Fibroblast of the aortic adventitia (primary cell): ENCODE measurements at regions not wholly inside any gene's neighbourhood (a gene's known extent, or its start where the extent isn't known, plus 50 kb on each side); places are given as distances from the start of the nearest gene placed in this dataset.
"Not testable (repeated sequence)": the region's sequence is repeated elsewhere in the genome, so short reads cannot be mapped to it uniquely, and the experiment has no call there.

Experiments
- DNase-seq: peaks from one replicate; pipeline ENCODE4 v3.0.0-alpha.2; 2010; ENCODE audit warnings: low read depth
- H3K4me3 ChIP-seq: 2 replicates; pipeline ENCODE4 v1.5.1; 2011; ENCODE audit warnings: low read depth, mild to moderate bottlenecking, control low read depth, low read length, moderate library complexity
- TF ChIP-seq, protein P1 (sequence below): IDR thresholded peaks from 2 replicates; pipeline ENCODE4 v1.5.1; 2011; ENCODE audit warnings: mild to moderate bottlenecking, low read length, control low read depth, inconsistent platforms; ENCODE audit not compliant: insufficient read depth

GRCh38 chr2:149702571-149702970 lies 115.0 kb upstream of the MMADHC start:
- H3K4me3 ChIP-seq = no peak overlapping the region
- no peak for DNase-seq
- TF ChIP-seq, protein P1, sequence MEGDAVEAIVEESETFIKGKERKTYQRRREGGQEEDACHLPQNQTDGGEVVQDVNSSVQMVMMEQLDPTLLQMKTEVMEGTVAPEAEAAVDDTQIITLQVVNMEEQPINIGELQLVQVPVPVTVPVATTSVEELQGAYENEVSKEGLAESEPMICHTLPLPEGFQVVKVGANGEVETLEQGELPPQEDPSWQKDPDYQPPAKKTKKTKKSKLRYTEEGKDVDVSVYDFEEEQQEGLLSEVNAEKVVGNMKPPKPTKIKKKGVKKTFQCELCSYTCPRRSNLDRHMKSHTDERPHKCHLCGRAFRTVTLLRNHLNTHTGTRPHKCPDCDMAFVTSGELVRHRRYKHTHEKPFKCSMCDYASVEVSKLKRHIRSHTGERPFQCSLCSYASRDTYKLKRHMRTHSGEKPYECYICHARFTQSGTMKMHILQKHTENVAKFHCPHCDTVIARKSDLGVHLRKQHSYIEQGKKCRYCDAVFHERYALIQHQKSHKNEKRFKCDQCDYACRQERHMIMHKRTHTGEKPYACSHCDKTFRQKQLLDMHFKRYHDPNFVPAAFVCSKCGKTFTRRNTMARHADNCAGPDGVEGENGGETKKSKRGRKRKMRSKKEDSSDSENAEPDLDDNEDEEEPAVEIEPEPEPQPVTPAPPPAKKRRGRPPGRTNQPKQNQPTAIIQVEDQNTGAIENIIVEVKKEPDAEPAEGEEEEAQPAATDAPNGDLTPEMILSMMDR = peak; percentile 3

DNA sequence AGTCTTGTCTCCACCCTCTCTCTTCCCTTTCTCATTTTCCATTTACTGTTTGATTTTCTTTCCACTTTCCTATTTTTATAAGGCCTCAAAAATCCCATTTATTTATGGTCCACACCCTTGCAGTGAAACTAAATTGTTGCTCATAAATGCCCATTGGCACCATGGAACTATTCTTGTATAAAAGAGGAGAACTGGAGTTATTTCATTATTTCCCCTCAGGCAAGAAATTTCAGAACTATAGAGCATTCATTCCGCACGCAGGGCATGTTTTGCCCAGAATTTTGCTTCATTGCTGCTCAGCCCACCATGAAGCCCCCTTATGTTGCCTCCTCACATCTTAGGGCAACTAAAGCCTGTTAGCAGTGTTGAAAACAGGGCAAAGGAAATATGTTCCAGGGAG lies 113.7 kb upstream of the MMADHC start:
- TF ChIP-seq, protein P1 = no peak
- DNase-seq = no peak
- no peak overlapping the region for H3K4me3 ChIP-seq

- TF ChIP-seq, protein P1 = no peak
- DNase-seq = peak; percentile 37
- H3K4me3 ChIP-seq = no peak overlapping the region
Observed at GRCh38 chr2:149692961-149693396, 105.4 kb upstream of the MMADHC start.

DNA sequence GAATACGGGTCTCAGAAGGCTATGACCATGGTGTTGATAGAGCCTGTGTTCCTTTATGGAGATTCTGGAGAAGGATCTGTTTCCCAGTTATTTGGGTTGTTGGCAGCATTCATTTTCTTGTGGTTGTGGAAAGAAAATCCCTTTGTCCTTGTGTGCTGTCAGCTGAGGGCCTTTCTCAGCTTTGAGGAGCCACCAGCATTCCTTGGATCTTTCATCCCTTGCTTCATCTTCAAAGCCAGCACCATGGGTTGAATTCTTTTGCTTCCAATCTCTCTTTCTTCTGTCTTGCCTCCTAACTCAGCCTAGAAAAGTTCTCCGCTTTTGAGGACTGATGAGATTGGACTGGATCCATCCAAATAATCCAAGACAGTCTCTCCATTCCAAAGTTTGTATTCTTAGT lies 103.2 kb upstream of the MMADHC start:
- DNase-seq = peak; percentile 23

DNA sequence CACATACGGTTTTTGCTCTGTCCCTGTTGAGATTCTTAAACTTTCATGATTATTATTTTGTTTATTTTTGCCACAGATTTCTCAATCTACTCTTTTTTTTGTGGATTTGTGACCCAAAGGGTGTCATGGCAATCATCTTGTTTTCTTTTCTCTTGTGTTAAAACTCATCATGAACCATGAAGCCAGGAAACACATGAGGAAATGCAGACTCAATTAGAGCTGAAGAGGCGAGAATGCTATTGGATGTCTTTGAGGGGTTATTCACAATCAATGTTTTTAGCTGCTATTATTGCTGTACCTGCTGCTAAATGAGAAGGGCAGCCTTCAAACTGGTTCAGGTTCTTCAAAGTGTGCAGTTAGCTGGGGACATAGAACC lies 99.5 kb upstream of the MMADHC start:
- no peak overlapping the region for H3K4me3 ChIP-seq
- DNase-seq = no peak
- TF ChIP-seq, protein P1 = no peak

More for the DNA sequence above, 103.2 kb upstream of the MMADHC start:
- H3K4me3 ChIP-seq = no peak overlapping the region
- TF ChIP-seq, protein P1 = no peak

DNA sequence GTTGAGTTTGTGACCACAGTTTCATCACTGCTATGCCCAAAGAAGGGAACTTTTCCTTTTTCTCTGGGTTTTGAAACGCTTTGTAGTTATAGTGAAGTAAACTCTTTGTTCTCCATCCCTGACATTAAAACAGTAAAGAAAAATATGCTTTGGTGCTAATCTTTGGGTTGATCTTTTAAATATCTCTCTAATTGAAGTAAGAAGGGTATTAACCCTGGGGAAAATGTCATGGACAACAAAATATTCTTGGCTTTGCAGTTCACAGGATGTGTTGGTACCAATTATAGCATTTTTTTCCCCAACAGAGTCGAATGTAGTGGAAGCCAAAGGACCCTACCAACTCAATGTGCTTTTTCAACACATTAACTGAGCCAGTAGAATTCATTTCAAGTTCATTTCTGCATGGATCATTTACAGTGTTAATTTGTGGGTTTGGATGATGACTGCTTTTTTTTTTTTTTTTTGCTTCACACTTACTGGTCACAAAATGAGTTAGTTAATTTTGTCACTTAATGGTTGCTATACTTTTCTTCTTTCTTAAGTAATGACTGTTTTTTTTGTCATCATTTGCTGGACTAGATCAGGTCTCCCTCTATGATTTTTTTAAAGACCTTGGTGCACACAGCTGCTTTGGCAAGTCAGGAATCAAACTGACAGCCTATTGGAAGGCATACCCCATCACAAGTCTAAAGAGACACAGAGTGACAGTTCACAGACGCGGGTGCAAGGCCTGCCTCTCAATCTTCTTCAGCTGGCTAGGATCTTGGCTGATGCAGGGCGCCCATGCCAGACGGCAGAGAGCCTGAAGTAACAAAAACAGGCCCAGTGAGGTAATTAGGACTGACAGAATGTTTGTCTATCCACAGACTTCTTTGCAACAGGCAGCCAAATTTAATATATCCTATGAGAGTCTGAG lies 98.8 kb upstream of the MMADHC start:
- TF ChIP-seq, protein P1 = no peak
- H3K4me3 ChIP-seq = no peak overlapping the region
- DNase-seq = no peak

- not testable (repeated sequence) for DNase-seq, H3K4me3 ChIP-seq
Observed at GRCh38 chr2:149685401-149685800, 97.8 kb upstream of the MMADHC start.
